Keratinocyte (primary cell): ENCODE measurements at regions not wholly inside any gene's neighbourhood (a gene's known extent, or its start where the extent isn't known, plus 50 kb on each side); places are given as distances from the start of the nearest gene placed in this dataset.

Experiments used
- CTCF ChIP-seq, 3 experiments: IDR thresholded peaks in 1 of 3; conservative IDR thresholded peaks in 1 of 3; optimal IDR thresholded peaks in 1 of 3; 2 replicates in 2 of 3; 3 replicates in 1 of 3; pipeline versions ENCODE3 to v1.5.1; 2011; ENCODE audit warnings: low read length in 3 of 3, mild to moderate bottlenecking in 3 of 3, moderate library complexity in 2 of 3, control low read depth in 1 of 3, inconsistent platforms in 1 of 3; ENCODE audit not compliant: insufficient read depth in 2 of 3; ENCODE audit errors: extremely low read depth in 1 of 3
- EZH2 ChIP-seq: IDR thresholded peaks from one replicate; pipeline ENCODE4 v1.6.1; 2012; ENCODE audit warnings: inconsistent platforms, mild to moderate bottlenecking, low read length, moderate library complexity

GRCh38 chr1:194707074-194707473 is 1520.7 kb upstream of the B3GALT2 start:
- TF ChIP-seq CTCF (optimal IDR thresholded peaks at IDR 0.05 in 1 of 3, IDR thresholded peaks at IDR 0.05 in 1 of 3, conservative IDR thresholded peaks at IDR 0.05 in 1 of 3; ENCODE audit: extremely low read depth in 1 of 3, insufficient read depth in 2 of 3, low read length in 3 of 3), result no peak
- no peak for TF ChIP-seq EZH2
